ENCODE measurements at regions not wholly inside any gene's neighbourhood (a gene's known extent, or its start where the extent isn't known, plus 50 kb on each side); places are given as distances from the start of the nearest gene placed in this dataset.

DNA sequence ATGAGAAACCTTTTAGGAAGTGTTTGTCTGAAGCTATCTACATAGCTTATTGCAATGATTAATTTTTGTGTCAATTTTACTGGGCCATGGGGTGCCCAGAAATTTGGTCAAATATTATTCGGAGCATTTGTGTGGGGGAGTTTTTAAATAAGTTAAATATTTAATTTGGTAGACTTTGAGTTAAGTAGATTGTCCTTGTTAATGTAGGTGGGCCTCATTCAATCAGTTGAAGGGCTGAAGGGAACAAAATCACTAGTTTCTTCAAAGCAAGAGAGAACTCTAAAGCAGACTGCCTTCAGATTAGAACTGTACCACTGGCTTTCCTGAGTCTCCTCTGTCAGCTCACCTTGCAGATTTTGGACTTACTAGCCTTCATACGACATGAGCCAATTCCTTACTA, 1008.6 kb upstream of the ADAMTS5 start:
- TF ChIP-seq, protein P1, sequence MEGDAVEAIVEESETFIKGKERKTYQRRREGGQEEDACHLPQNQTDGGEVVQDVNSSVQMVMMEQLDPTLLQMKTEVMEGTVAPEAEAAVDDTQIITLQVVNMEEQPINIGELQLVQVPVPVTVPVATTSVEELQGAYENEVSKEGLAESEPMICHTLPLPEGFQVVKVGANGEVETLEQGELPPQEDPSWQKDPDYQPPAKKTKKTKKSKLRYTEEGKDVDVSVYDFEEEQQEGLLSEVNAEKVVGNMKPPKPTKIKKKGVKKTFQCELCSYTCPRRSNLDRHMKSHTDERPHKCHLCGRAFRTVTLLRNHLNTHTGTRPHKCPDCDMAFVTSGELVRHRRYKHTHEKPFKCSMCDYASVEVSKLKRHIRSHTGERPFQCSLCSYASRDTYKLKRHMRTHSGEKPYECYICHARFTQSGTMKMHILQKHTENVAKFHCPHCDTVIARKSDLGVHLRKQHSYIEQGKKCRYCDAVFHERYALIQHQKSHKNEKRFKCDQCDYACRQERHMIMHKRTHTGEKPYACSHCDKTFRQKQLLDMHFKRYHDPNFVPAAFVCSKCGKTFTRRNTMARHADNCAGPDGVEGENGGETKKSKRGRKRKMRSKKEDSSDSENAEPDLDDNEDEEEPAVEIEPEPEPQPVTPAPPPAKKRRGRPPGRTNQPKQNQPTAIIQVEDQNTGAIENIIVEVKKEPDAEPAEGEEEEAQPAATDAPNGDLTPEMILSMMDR (IDR thresholded peaks at IDR 0.05; ENCODE audit: extremely low read depth in 1 of 2, insufficient read depth in 1 of 2, low read depth in 1 of 2, low read length in 2 of 2), result no peak
- TF ChIP-seq POLR2A (IDR thresholded peaks at IDR 0.05; ENCODE audit: low read depth, low read length), result no peak
- no peak for TF ChIP-seq POLR2AphosphoS5 (IDR thresholded peaks at IDR 0.05; ENCODE audit: insufficient read depth, low read depth, low read length)
